Fibroblast of skin of right quadriceps (primary cell): ENCODE measurements at regions not wholly inside any gene's neighbourhood (a gene's known extent, or its start where the extent isn't known, plus 50 kb on each side); places are given as distances from the start of the nearest gene placed in this dataset.
"Not testable (repeated sequence)": the region's sequence is repeated elsewhere in the genome, so short reads cannot be mapped to it uniquely, and the experiment has no call there.

Experiments used
- DNase-seq: peaks from one replicate; pipeline ENCODE4 v3.0.0-alpha.2; 2013

DNA sequence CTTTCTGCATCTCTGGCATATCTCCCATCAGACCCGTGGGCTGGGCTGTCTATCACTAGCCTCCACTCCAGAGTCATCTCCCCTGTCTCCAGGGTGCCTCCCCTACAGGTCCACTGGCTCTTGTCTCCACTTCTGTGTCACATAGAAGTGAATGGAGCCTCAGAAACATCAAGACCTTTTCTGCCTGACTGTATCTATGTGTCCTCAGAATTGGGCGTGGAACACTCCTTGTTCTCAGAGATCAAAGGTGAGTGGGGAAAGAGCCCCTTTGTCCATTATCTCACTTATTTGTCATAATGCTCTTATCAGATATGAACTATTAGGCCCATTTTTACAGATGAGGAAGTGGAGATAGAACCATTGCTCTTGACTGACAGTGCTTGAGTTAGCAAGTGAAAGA lies 211.0 kb downstream of the CYRIA start:
- no peak for DNase-seq

DNA sequence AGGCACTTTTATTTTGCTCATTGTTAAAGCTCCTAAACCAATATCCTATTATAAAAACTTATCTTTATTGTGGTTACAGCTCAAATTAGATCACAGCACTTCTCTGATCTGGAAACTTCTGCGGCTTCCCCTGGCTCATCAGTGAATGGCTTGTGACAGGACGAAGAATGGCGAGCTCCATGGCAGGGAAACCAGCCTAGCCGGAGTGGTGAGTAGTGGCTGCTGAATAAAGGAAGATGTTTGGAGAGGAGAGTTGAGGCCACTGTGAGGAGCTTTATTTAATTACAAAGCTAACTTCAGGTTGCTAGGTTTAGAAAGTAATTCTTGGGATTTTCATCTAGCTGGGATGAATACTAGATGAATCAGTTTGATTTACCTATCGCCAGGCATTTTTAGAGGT lies 213.5 kb downstream of the CYRIA start:
- no peak for DNase-seq

DNA sequence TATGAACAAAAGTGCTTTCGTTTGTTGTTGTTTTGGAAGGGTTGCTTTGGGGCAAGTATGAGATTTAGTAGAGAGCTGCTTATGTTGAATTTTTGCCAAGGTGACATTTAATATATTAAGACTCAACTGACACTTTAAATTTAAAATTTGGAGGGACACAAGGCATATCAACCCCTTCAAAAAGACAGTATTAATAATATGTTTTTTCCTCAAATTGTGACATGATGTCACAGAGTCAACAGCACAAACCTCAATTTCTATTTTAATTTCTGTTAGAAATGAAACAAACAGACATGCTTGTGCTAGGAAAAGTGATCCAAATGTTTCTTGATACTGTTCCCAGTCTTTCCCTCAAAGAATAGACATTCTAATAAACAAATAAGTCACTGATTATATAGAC lies 218.9 kb downstream of the CYRIA start:
- DNase-seq = no peak

DNA sequence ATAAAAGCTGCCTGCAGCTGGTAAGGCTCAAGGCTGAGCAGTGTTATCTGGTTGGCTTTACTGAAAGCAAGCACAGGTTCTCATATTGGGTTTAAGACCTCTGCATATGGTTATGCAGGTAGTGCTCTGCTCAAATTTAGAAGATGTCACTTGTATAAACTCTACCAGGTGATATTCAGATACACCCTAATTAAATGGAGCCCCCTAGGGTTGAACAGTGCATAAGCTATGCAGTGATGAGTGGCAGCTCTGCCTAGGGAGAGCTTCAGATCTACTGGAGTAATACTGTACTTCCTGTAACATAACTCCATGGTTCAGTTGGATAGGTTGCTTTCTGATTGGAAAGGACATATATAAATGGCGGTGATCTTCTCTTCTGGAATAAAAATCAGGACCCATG lies 222.7 kb downstream of the CYRIA start:
- no peak for DNase-seq

DNA sequence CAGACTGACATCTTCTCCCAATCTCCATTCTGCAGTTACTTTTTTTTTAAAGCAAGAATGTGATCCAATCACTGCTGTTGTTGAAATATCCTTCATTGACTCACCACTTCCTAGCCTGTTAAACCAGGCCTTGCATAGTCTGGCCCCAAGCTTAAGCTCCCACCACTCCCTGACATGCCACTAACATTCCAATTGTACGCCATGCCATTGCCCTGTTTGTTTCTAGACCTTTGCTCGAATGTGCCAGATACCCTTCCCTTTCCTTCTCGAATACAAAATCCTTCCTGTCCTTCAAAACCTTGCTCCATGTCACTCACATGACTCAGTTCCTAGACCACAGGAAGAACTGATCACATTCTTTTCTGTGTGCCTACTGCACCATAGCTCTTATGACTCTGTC lies 224.2 kb downstream of the CYRIA start:
- no peak for DNase-seq

DNA sequence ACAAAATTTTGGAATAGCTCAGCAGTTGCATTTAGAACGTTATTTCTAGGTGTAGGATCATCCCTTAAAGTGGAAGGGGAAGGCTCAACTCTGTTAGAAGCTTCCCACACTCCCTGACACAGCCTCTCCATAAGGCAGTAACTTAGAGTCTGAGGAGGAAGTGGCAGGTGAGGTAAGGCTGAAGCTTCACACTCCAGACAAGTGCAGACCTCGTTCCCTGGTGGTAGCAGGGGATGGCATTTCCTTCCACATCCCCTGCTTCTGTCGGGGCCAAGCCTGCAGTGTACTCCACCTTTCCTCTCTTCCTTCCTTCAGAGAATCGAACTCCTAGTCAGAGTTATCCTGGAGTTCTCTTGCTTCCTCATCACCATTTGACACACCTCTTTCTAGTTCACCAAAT lies 224.7 kb downstream of the CYRIA start:
- no peak for DNase-seq

DNA sequence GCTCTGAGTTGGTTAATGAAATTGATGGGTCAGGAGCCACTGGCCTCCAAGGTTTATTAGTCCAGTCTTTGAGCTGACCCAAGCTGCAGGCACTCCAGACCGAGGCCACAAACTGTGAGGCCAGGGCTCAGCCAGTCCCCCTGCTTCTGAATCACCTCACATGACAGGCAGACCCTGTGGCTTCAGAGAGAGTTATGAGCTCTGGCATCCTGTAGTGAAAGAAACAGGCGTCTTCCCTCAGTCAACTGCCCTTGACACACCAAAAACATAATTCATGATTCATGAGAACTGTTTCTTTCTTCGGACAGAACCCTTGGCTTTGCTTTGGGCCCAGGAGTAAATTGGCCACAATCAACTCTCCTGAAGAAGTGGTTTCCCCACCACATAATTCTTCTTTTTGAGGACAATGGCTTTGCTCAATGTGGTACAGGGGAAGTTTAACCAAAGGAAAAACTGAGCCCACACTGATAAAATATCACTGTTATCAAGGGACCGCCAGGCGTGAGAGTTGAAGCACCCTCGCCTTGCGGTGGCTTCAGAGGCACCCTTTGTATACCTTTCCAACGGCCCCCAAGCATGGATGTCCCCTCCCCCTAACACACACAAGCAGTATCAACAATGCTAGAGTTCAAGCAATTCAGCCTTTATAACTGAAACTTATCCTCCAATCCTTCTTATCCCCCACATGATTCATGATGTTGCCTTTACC lies 226.9 kb downstream of the CYRIA start:
- DNase-seq = no peak

DNA sequence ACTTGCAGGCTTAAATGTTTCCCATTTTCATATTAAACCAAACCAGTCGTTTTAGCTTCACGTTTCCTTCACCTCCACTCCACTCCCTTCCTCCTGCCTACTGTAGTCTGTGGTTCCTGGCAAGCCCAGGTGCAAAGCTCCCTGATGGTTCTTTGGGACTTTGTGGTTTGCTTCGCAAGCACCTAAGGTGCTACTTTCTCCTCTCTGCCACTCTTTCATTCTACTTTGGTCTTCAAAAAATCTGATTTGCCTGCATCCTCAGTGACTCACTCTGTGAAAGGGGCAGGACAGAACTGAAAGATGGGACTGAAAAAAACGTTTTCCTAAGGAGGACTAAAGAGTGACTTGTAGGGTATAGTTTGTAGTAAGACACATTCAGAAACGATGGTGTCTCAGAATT lies 228.4 kb downstream of the CYRIA start:
- DNase-seq = no peak

DNA sequence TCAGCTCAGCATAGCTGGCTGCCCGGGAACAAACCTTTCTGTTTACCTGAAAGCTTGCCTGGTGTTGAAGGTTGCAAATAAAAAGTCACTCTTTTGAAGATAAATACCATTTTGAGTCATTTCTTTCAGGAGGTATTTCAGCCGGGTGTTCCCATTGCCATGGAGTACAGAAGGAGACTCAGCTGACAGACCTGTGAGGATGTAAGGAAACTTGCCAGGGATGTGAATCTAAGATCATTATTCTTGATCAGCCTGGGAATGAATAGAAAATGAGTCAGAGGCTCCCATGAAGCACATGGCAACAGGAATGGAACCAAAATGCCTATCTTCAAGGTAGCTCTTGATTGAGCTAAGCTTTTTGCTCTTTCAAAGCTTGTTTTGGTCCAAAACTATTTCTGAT lies 231.2 kb downstream of the CYRIA start:
- no peak for DNase-seq

DNA sequence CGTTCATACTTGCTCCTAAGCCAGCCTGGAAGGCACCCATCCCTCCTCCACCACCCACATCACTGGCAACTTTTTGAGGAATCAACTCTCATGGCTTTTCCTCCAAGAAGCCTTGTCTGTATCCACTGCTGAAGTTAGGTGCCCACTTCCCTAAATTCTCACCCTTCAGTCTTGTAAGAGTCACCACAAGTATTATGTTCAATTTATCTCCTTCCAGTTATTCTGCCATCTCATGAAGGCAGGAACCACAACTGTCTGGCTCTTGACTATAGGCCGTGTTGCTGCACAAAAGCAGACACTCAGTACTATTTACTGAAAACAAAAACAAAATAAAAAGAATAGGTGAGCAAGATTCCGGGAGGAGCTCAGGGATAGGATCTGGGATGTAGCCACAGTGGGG lies 234.8 kb downstream of the CYRIA start:
- DNase-seq = no peak

DNA sequence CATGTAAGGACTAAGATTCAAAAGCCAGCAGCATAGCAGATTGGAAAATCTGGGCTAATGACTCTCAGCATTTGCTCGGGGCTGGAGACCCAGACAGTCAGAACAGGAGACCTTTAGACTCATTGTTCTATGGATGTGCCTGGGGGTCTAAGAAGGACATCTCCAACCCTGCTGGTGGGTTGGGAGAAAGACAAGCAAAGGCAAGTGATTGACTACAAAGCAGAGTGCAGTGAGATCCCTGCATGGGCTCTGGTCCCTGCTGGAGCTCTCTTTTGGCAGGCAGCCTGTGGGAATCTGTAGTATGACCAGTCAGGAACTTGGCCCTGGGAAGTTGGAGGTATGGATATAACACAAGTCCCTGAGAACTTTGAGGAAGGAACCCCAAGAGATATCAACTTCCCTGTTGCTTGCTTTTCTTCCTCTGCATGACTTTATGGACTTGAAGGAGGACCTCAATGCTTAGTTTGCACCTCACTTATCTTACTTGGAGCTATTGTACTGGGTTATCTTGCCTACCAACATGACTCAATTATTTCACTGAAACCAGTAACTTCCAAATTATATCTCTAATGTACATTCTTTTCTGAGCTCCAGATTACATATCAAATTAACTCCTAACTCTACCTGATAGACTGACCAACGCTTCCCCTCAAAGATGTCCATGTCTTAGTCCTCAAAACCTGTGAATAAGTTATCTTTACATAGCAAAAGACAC lies 236.0 kb downstream of the CYRIA start:
- no peak for DNase-seq

DNA sequence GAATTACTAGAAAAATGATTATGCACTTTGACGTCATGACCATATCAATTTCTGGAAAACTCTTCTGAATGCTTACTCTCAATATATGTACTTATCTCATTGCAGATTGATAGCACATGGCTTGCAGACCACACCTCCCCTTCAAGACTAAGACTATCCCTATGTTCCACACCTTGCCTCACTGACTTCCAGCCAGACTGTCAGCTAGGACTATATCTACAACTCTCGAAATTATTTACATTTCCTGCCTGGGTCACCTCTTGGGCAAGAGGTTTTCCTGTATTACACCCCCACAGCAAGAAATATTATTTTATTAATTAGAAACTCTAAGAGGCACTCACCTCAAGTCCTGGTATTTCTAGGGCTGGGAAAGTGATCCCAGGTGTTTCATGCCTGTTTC lies 236.6 kb downstream of the CYRIA start:
- DNase-seq = no peak

DNA sequence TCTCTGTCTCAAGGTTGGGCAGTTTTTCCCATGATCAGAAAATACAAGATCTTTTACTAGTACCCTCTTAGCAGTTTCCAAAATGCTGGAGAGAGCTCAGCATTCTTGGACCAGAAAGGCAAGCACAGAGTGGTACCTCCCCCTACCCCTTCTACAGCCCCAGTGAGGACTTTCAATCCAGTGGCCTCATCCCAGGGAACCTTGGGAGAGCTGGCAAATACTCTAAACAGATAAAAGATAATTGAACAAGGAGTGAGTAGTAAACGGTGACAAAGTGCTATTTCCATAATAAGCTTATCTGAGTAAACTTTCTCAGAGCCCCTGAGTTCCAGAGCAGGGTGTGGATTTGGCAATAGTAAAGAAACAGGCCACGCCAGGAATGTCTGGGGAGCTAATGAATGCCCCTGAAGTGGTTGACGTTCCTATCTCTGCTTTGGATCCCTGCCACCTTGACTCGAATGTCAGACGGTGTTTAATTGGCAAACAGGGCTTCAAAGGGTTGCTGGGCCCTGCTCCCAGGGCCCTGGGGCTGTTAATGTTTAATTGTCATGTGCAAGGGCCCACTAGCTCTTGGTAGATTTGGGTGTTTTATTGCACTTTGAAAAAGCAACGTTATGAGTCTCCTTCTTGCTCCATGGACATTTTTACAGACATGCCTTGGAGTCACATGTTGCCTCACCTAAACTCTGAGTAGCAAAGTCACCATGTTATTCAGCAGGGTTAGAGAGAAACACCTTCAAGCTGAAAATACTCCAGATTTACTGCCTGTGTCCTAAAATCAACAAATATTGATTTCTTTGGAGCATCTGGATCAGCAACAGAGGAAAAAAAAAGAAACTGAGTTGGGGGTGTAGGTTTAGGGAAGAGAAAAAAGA lies 239.9 kb downstream of the CYRIA start:
- DNase-seq = no peak

DNA sequence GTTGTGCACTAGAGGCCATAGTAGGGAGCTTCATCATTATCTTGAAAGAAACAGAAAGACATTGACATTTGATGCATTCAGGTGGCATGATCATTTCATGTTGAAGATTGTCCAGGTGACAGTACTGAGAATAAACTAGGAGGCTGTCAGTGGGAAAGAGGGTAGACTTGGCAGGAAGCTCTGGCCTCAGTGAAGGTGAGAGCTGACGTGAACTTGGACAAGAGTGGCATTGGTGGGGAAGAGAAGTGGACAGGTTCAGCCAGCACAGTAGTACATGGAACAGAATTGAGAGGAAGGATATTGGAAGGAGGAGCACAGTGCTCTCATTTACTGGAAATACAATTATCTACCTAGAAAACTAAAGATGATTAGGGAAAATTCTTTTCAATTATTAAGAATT lies 245.2 kb downstream of the CYRIA start:
- no peak for DNase-seq

DNA sequence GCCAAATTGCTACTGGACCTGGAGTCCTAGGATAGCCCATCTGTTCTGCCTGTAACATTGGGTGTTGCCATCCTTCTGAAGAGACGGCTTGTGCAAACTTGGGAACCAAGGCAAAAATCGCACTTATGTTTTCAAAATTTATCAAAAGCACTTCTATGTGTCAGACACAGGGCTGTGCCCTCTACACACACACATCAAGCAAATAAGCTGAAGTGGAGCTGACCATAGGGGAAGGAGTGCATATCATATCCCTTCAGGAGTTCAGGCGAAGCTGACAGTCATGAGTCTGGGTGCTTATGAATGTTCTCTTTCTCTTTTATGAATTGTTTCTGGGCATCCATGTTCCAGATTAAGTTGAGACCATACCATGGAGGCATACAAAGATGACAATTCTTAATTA lies 247.9 kb downstream of the CYRIA start:
- DNase-seq = no peak

DNA sequence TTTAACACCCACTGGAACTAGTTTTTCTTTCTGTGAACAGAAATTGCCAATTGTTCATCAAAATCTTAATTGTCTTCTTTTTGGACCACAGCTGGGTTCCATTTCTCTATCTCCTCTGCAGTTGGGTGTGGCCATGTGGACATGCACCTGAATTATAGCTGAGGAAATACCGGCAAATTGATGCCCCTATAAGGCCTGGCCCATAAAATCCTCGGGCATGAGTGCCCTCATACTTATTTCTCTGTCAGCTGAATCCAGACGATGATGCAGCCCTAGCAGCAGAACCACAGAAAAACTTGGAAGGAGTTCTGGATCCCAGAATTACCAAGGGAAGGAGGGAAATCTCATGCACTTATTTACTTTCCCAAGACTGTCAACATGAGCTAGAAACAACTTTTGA lies 249.0 kb downstream of the CYRIA start:
- no peak for DNase-seq

DNA sequence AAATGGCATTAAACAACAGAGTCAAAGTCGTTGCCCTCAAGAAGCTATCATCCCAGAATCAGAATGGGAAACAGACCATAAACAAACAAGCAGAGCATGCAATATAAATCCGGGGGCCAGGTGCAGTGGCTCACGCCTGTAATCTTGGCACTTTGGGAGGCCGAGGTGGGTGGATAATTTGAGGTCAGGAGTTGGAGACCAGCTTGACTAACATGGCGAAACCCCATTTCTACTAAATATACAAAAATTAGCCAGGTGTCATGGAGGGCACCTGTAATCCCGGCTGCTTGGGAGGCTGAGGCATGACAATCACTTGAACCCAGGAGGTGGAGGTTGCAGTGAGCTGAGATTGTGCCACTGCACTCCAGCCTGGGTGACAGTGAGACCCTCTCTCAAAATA lies 249.8 kb downstream of the CYRIA start:
- DNase-seq = not testable (repeated sequence)

DNA sequence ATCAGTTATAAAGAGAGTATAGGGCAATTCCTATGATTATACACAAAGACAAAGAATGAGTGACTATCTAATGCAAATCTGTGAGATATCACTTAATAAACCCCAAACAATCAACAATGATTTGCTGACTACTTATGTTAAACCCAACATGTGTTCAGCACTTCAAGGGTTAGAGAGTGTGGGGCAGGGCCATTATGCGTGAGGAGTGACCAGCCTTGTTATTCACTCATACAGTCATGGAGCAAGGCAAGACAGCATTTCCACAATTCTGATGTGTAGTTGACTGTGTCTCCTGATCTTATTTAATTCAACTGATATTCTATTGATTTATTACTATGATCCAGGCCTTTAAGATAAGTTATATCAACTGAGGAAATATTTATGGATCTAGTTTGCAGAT lies 251.7 kb downstream of the CYRIA start:
- DNase-seq = no peak

DNA sequence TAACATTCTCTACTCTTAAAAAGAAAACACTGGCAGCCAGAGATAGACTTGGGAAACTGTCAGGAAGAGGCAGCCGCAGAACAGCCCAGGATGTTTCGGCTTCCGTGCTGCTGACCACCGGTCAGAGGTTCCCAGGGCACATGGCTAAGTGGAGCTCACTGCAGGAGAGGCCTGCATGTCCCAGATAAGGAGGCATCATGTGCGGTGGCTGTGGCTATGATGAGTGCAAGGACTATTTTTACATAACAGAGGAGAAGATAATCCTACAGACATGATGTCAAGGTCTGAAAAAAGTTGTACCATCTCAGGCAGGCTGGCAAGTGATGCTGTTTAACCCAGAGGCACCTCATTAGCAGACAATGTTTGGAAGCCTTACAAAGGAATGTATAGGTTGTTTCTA lies 252.3 kb downstream of the CYRIA start:
- DNase-seq = no peak

DNA sequence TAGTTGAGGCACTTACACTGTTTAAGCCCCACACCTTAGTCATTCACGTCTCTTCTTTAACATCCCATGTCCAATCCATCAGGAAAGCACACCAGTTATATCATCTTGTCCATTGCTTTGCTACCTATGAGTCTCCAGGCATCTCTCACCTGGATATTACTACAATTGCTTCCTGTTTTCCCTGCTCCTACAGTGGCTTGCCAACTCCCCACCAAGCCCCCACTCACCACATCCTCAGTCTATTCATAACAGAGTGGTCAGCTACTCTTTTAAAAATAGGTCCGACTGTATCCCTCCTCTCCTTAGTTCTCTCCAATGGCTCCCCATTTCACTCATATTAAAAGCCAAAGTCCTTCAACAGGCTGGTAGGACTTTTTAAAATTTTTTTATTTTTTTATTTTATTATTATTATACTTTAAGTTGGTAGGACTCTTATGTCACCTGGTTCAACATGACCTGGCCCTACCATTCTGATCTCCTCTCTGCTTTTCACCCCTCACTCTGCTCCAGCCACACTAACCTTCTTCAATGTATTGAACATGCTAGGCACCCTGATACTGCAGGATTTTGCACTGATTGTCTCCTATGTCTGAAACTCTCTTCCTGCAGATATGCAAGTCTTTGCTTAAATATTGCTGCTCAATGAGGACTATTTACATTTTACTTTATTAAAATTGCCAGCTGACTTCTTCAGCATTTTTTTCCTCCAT lies 253.2 kb downstream of the CYRIA start:
- no peak for DNase-seq

DNA sequence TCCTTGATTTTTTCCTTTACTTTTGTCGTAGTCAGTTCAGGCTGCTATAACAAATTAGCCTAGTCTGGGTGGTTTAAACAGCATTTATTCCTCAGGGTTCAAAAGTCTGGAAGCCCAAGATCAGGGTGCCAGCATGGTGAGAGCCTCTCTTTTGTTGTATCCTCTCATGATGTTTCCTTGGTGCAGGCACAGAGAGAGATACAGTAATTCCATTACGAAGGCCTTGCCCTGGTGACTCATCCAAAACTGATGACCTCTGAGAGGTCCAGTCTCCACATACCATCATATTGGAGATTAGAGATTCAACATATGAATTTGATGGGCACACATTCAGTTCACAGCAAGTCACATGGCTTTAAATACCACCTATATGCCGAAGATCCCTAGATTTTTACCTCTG lies 253.8 kb downstream of the CYRIA start:
- DNase-seq = no peak

DNA sequence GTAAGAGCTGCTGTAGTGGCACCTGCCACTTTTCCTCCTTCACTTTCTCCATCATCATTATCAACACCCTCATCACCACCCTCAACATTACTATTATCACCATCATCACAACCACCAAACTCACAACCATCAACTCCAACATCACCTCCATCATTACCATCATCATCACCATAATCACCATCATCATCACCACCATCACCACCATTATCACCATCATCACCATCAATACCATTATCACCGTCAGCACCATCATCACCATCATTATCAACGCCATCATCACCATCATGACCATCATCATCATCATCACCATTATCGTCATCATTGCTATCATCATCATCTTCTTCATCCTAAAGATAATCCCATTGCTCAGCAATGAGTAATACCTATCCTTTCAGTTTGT lies 255.8 kb downstream of the CYRIA start:
- no peak for DNase-seq

DNA sequence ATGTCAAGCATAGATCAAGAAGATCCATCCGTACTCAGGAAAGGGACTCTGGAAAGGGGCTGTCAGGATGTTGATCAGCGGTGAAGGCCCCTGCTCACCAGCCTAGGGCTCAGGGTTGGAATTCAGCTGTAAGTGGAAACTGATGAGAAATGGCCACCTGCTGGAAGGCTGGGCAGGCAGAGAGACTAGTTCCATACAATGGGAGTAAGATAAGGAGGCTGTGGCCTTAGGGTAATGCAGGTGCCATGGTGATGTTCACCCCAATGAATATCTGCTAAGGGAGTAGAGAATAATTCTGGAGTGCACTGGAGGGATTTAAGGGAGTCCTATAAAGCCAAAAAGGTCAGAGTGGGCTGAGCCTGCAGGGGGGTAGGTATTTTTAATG lies 256.6 kb downstream of the CYRIA start:
- no peak for DNase-seq
